A673 (cell line): ENCODE measurements at regions not wholly inside any gene's neighbourhood (a gene's known extent, or its start where the extent isn't known, plus 50 kb on each side); places are given as distances from the start of the nearest gene placed in this dataset.

Source experiments
- BruUV-seq: library from RNA; stranded (reverse); fragments of 400-500 nt; replicated peaks from 2 replicates; lab custom pipeline; 2021; lab: Mats Ljungman, UMichigan
- CTCF ChIA-PET: fragments of 300-600 bp; sonication (Branson Sonifier 250); formaldehyde crosslinking; loops from one replicate; lab custom pipeline; 2022; ENCODE audit warnings: antibody characterized with exemption; lab: Charles Lee
- POLR2A ChIA-PET: fragments of 300-600 bp; sonication (Branson Sonifier 250); formaldehyde crosslinking; loops from one replicate; lab custom pipeline; 2022; ENCODE audit warnings: antibody characterized with exemption; ENCODE audit not compliant: low non-redundant PET; lab: Charles Lee
- DNase-seq: peaks from one replicate; pipeline ENCODE4 v3.0.0-alpha.2; 2015; ENCODE audit warnings: low spot score
- H3K27ac ChIP-seq: fragments of 200-600 bp; sonication (generic); 2 replicates; pipeline ENCODE4 v1.5.1; 2016; ENCODE audit warnings: mixed run types, low read depth, mild to moderate bottlenecking, mixed read lengths, antibody characterized with exemption, low read length; ENCODE audit not compliant: poor library complexity, severe bottlenecking
- H3K27me3 ChIP-seq: fragments of 200-600 bp; sonication (generic); replicated peaks from 2 replicates; pipeline ENCODE4 v1.6.1; 2017; ENCODE audit warnings: mixed run types, low read depth, mild to moderate bottlenecking, mixed read lengths, antibody characterized with exemption, low read length; ENCODE audit not compliant: insufficient read depth, poor library complexity
- H3K36me3 ChIP-seq: fragments of 200-600 bp; sonication (generic); 2 replicates; pipeline ENCODE4 v1.6.1; 2016; ENCODE audit warnings: mixed run types, mild to moderate bottlenecking, mixed read lengths, antibody characterized with exemption, low read length; ENCODE audit not compliant: insufficient read depth, poor library complexity, severe bottlenecking
- H3K4me1 ChIP-seq: fragments of 200-600 bp; sonication (generic); 2 replicates; pipeline ENCODE4 v1.6.1; 2017; ENCODE audit warnings: mixed run types, mild to moderate bottlenecking, mixed read lengths, antibody characterized with exemption, low read length; ENCODE audit not compliant: insufficient read depth, poor library complexity, severe bottlenecking
- H3K4me3 ChIP-seq: fragments of 200-600 bp; sonication (generic); 2 replicates; pipeline ENCODE4 v1.5.1; 2016; ENCODE audit warnings: low read depth, mixed run types, mild to moderate bottlenecking, mixed read lengths, low read length; ENCODE audit not compliant: poor library complexity, severe bottlenecking
- H3K9me3 ChIP-seq: fragments of 200-600 bp; sonication (generic); 2 replicates; pipeline ENCODE4 v1.6.1; 2016; ENCODE audit warnings: mixed run types, low read depth, mild to moderate bottlenecking, mixed read lengths, antibody characterized with exemption, low read length; ENCODE audit not compliant: poor library complexity, severe bottlenecking
- CTCF ChIP-seq: fragments of 300-800, 200-600 bp; sonication (generic); conservative IDR thresholded peaks from 2 replicates; pipeline ENCODE4 v1.5.1; 2017; ENCODE audit warnings: low read depth, mild to moderate bottlenecking, antibody characterized with exemption, low read length, moderate library complexity, mixed read lengths
- EZH2 ChIP-seq: fragments of 200-600 bp; sonication (generic); IDR thresholded peaks from 2 replicates; pipeline ENCODE4 v1.6.1; 2017; ENCODE audit warnings: borderline replicate concordance, low read depth, mild to moderate bottlenecking, mixed read lengths, antibody characterized with exemption, low read length; ENCODE audit not compliant: poor library complexity, severe bottlenecking
- intact Hi-C: fragments of 100-400 bp; cut with micrococcal nuclease; formaldehyde crosslinking; loops from one replicate; pipeline ENCODE4 v1.10.0; 2022; ENCODE audit not compliant: unreplicated experiment

GRCh38 chr10:118505363-118505762 lies 90.1 kb downstream of the PRLHR start:
- intact Hi-C loops, result no loop called here
- Histone ChIP-seq H3K4me3 (no peak overlapping the region), H3K9me3 (no peaks in the 10 kb centered on the region), H3K27me3 (no peaks in the 10 kb centered on the region), H3K36me3 (no peaks in the 10 kb centered on the region), H3K27ac (no peak overlapping the region), H3K4me1 (no peaks in the 10 kb centered on the region)
- ChIA-PET POLR2A (no interaction called here), CTCF (no interaction called here)
- no TSS peak for BruUV-seq
- TF ChIP-seq CTCF, result no peak
- no peak for TF ChIP-seq EZH2
- no peak for DNase-seq

GRCh38 chr10:118504467-118505205 lies 90.8 kb downstream of the PRLHR start:
- no peak overlapping the region for H3K4me3 ChIP-seq
- ChIA-PET CTCF (no interaction called here), POLR2A (no interaction called here)
- H3K4me1 ChIP-seq, result no peaks in the 10 kb centered on the region
- H3K27ac ChIP-seq, result no peak overlapping the region
- no peaks in the 10 kb centered on the region for H3K27me3 ChIP-seq
- intact Hi-C loops, result no loop called here
- DNase-seq, result peak; percentile 36
- H3K9me3 ChIP-seq, result no peaks in the 10 kb centered on the region
- no TSS peak for BruUV-seq
- no peak for TF ChIP-seq EZH2
- no peak for TF ChIP-seq CTCF
- no peaks in the 10 kb centered on the region for H3K36me3 ChIP-seq

- no peaks in the 10 kb centered on the region for H3K9me3 ChIP-seq
- POLR2A ChIA-PET, result no interaction called here
- no peak overlapping the region for H3K4me3 ChIP-seq
- no TSS peak for BruUV-seq
- TF ChIP-seq CTCF (no peak), EZH2 (no peak)
- intact Hi-C loops, result no loop called here
- CTCF ChIA-PET, result no interaction called here
- no peak for DNase-seq
- no peaks in the 10 kb centered on the region for H3K36me3 ChIP-seq
- H3K27me3 ChIP-seq, result no peaks in the 10 kb centered on the region
- no peaks in the 10 kb centered on the region for H3K4me1 ChIP-seq
- no peak overlapping the region for H3K27ac ChIP-seq
Measured at GRCh38 chr10:118504044-118504443, 91.4 kb downstream of the PRLHR start.
